ENCODE measurements at regions not wholly inside any gene's neighbourhood (a gene's known extent, or its start where the extent isn't known, plus 50 kb on each side); places are given as distances from the start of the nearest gene placed in this dataset.
A peak's percentile ranks its signal among the peaks of the same experiment; 100 is the strongest.

DNA sequence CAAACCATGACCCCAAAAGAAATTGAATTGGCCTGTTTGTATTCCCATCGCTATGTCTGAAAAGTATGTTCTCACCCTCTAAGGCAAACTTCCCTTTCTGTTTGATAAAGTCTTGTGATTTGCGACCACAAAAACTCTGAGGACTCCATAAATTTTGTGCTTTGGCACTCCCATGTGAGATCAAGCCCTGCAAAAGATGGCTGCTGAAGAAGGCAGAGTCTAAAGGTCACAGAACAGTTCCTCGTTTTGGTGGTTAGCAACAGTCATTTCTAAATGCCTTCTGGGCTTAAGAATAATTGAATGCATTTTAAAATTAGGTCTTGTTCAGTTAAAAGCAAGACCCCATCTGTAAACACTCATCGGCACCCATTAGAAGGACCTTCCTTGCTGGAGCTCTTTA is 441.6 kb downstream of the OMA1 start (continued):
- TF ChIP-seq IRF4 (IDR thresholded peaks at IDR 0.05; ENCODE audit: low read depth, low read length) (peak; percentile 94), BACH1 (IDR thresholded peaks at IDR 0.05; ENCODE audit: borderline replicate concordance) (peak; percentile 91; the same call in 1 of the 2 replicates), DPF2 (IDR thresholded peaks at IDR 0.05) (peak; percentile 100), RCOR1 (conservative IDR thresholded peaks at IDR 0.05; ENCODE audit: low read depth, low read length) (no peak), BRCA1 (IDR thresholded peaks at IDR 0.05; ENCODE audit: low read depth, low read length) (no peak), ZNF274 (IDR thresholded peaks at IDR 0.05; ENCODE audit: insufficient read depth, insufficient read length) (no peak), FOS (IDR thresholded peaks at IDR 0.05; ENCODE audit: borderline replicate concordance, extremely low read depth, insufficient read length) (no peak), NR2C1 (IDR thresholded peaks at IDR 0.05) (peak; percentile 60), CBX5 (IDR thresholded peaks at IDR 0.05; ENCODE audit: low read depth) (no peak), MTA2 (IDR thresholded peaks at IDR 0.05; ENCODE audit: low read depth) (peak; percentile 97), NR2F1 (conservative IDR thresholded peaks at IDR 0.05) (peak; percentile 99), PAX8 (IDR thresholded peaks at IDR 0.05) (no peak), NFXL1 (IDR thresholded peaks at IDR 0.05; ENCODE audit: borderline replicate concordance) (no peak), ZSCAN29 (IDR thresholded peaks at IDR 0.05) (no peak), STAT1 (conservative IDR thresholded peaks at IDR 0.05) (no peak), POLR2A (IDR thresholded peaks at IDR 0.05; ENCODE audit: low read depth, low read length) (no peak), RELA (IDR thresholded peaks at IDR 0.05; ENCODE audit: borderline replicate concordance, partially characterized antibody) (peak; percentile 20), CHD4 (IDR thresholded peaks at IDR 0.05) (no peak), EED (IDR thresholded peaks at IDR 0.05; ENCODE audit: low read depth) (peak; percentile 58), ZNF217 (IDR thresholded peaks at IDR 0.05) (peak; percentile 33), EP300 (IDR thresholded peaks at IDR 0.05; ENCODE audit: borderline replicate concordance in 1 of 2, control insufficient read depth in 1 of 2, low read depth in 2 of 2, low read length in 2 of 2) (peak; percentile 90 to 97)
- TF ChIP-seq, protein P1, sequence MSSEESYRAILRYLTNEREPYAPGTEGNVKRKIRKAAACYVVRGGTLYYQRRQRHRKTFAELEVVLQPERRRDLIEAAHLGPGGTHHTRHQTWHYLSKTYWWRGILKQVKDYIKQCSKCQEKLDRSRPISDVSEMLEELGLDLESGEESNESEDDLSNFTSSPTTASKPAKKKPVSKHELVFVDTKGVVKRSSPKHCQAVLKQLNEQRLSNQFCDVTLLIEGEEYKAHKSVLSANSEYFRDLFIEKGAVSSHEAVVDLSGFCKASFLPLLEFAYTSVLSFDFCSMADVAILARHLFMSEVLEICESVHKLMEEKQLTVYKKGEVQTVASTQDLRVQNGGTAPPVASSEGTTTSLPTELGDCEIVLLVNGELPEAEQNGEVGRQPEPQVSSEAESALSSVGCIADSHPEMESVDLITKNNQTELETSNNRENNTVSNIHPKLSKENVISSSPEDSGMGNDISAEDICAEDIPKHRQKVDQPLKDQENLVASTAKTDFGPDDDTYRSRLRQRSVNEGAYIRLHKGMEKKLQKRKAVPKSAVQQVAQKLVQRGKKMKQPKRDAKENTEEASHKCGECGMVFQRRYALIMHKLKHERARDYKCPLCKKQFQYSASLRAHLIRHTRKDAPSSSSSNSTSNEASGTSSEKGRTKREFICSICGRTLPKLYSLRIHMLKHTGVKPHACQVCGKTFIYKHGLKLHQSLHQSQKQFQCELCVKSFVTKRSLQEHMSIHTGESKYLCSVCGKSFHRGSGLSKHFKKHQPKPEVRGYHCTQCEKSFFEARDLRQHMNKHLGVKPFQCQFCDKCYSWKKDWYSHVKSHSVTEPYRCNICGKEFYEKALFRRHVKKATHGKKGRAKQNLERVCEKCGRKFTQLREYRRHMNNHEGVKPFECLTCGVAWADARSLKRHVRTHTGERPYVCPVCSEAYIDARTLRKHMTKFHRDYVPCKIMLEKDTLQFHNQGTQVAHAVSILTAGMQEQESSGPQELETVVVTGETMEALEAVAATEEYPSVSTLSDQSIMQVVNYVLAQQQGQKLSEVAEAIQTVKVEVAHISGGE (CRISPR knock-in tag; IDR thresholded peaks at IDR 0.05): no peak
- TF ChIP-seq, protein P2, sequence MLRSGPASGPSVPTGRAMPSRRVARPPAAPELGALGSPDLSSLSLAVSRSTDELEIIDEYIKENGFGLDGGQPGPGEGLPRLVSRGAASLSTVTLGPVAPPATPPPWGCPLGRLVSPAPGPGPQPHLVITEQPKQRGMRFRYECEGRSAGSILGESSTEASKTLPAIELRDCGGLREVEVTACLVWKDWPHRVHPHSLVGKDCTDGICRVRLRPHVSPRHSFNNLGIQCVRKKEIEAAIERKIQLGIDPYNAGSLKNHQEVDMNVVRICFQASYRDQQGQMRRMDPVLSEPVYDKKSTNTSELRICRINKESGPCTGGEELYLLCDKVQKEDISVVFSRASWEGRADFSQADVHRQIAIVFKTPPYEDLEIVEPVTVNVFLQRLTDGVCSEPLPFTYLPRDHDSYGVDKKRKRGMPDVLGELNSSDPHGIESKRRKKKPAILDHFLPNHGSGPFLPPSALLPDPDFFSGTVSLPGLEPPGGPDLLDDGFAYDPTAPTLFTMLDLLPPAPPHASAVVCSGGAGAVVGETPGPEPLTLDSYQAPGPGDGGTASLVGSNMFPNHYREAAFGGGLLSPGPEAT (IDR thresholded peaks at IDR 0.05; ENCODE audit: low read depth): peak; percentile 87
- TF ChIP-seq, protein P3, sequence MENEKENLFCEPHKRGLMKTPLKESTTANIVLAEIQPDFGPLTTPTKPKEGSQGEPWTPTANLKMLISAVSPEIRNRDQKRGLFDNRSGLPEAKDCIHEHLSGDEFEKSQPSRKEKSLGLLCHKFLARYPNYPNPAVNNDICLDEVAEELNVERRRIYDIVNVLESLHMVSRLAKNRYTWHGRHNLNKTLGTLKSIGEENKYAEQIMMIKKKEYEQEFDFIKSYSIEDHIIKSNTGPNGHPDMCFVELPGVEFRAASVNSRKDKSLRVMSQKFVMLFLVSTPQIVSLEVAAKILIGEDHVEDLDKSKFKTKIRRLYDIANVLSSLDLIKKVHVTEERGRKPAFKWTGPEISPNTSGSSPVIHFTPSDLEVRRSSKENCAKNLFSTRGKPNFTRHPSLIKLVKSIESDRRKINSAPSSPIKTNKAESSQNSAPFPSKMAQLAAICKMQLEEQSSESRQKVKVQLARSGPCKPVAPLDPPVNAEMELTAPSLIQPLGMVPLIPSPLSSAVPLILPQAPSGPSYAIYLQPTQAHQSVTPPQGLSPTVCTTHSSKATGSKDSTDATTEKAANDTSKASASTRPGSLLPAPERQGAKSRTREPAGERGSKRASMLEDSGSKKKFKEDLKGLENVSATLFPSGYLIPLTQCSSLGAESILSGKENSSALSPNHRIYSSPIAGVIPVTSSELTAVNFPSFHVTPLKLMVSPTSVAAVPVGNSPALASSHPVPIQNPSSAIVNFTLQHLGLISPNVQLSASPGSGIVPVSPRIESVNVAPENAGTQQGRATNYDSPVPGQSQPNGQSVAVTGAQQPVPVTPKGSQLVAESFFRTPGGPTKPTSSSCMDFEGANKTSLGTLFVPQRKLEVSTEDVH (IDR thresholded peaks at IDR 0.05; ENCODE audit: low read depth, partially characterized antibody): no peak
- TF ChIP-seq, protein P4, sequence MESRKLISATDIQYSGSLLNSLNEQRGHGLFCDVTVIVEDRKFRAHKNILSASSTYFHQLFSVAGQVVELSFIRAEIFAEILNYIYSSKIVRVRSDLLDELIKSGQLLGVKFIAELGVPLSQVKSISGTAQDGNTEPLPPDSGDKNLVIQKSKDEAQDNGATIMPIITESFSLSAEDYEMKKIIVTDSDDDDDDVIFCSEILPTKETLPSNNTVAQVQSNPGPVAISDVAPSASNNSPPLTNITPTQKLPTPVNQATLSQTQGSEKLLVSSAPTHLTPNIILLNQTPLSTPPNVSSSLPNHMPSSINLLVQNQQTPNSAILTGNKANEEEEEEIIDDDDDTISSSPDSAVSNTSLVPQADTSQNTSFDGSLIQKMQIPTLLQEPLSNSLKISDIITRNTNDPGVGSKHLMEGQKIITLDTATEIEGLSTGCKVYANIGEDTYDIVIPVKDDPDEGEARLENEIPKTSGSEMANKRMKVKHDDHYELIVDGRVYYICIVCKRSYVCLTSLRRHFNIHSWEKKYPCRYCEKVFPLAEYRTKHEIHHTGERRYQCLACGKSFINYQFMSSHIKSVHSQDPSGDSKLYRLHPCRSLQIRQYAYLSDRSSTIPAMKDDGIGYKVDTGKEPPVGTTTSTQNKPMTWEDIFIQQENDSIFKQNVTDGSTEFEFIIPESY (IDR thresholded peaks at IDR 0.05): no peak

All from GM12878 (cell line).